ENCODE measurements at regions not wholly inside any gene's neighbourhood (a gene's known extent, or its start where the extent isn't known, plus 50 kb on each side); places are given as distances from the start of the nearest gene placed in this dataset.

DNA sequence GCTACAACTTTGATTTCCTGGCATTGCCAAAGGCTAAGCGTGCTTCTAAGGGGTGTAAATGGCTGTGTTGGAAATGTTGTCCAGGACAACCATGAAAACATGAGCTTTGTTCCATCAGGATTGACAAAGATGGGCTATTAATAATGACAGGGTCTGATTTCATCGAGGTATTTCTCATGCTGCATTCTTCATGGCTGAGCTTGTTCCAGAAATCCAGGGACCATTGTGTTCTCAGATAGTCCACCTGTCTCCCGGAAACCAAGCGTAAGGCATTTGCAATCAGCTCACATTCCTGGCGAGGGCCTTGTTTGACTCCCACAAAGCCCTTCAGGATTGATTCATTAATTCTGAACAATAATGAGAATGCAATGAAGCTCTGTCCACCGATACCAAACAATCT lies 111.3 kb downstream of the CD47 start:
- TF ChIP-seq, protein P1, sequence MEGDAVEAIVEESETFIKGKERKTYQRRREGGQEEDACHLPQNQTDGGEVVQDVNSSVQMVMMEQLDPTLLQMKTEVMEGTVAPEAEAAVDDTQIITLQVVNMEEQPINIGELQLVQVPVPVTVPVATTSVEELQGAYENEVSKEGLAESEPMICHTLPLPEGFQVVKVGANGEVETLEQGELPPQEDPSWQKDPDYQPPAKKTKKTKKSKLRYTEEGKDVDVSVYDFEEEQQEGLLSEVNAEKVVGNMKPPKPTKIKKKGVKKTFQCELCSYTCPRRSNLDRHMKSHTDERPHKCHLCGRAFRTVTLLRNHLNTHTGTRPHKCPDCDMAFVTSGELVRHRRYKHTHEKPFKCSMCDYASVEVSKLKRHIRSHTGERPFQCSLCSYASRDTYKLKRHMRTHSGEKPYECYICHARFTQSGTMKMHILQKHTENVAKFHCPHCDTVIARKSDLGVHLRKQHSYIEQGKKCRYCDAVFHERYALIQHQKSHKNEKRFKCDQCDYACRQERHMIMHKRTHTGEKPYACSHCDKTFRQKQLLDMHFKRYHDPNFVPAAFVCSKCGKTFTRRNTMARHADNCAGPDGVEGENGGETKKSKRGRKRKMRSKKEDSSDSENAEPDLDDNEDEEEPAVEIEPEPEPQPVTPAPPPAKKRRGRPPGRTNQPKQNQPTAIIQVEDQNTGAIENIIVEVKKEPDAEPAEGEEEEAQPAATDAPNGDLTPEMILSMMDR (IDR thresholded peaks at IDR 0.05; ENCODE audit: low read depth, low read length): no peak
- TF ChIP-seq, protein P2, sequence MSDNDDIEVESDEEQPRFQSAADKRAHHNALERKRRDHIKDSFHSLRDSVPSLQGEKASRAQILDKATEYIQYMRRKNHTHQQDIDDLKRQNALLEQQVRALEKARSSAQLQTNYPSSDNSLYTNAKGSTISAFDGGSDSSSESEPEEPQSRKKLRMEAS (IDR thresholded peaks at IDR 0.05; ENCODE audit: low read depth, low read length): no peak
